Dedifferentiated amniotic fluid mesenchymal stem cell (primary cell): ENCODE measurements at regions not wholly inside any gene's neighbourhood (a gene's known extent, or its start where the extent isn't known, plus 50 kb on each side); places are given as distances from the start of the nearest gene placed in this dataset.

Source experiments
- DNase-seq: peaks from one replicate; pipeline ENCODE4 v3.0.0-alpha.2; 2016; ENCODE audit errors: extremely low spot score

DNA sequence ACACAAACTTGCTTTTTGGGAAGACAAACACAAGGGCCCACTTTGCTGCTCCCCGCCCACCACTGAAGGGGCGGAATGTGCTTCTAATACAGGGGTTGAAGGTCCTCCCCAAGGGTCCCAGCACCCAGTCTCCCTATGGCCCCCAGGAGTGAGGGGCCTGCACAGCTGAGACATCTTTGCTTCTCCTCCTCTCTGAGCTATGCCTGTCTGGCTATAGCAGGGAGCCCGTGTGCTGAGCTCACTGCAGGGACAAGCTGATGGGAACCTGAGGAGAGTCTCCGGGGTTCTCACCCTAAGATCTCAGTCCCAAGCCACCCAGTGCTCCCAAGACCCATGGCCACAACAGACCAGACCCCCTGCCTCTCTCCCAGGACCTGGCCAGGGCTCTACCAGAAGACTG lies 61.1 kb upstream of the ACAN start:
- DNase-seq = no peak

DNA sequence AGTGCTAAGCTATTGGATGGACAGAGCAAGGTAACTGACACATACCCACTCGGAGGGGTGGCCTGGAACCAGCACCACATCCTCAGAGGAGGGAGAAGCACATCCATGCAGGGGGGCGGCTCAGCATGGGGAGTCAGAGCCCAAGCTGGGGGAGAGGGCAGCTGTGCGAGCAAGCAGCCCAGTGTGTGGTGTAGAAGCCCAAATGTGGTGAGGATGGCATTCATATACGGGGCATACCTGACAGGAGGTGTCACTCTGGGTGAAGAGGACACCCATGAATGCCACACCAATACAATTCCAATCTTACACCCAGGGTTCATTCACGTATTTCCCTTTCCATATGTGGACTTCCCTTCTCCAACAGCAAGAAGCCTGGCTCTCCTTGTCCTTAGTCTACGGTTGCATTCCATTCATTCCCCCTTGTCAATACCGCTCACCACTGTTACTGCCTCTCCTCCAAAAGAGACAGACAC lies 58.7 kb upstream of the ACAN start:
- DNase-seq = no peak

DNA sequence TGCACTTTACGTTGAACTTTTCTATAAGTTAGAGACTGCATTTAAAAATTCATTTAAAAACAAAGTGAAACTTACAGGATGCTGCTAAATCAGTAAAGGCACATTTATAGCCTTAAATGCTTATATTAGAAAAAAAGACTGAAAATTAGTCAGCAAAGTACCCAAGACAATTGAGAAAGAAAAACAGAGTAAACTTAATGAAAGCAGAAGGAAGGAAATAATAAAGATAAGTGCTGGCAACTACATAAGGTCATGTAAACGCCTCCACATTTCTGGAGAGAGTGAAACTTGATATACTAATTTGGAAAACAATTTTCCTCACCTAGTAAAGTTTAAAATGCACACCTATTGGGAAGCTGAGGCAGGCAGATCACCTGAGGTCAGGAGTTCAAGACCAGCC lies 58.2 kb upstream of the ACAN start:
- no peak for DNase-seq

DNA sequence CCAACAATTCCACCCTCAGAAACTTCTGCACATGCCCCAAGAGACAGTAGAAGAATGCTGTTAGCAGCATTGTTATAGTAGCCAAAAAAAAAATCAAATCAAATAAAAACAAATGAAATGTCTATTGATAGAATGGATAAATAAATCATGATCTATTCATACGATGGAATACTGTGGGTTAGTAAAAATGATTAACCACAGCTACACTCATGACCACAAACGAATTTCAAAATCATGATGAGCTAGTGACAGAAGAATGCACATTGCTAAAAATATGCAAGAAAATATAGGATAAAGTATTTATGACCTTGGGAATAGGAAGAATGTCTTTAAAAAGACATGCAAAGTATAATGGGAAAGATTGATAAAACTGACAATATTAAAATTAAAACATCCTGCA lies 57.5 kb upstream of the ACAN start:
- peak; percentile 63 for DNase-seq

DNA sequence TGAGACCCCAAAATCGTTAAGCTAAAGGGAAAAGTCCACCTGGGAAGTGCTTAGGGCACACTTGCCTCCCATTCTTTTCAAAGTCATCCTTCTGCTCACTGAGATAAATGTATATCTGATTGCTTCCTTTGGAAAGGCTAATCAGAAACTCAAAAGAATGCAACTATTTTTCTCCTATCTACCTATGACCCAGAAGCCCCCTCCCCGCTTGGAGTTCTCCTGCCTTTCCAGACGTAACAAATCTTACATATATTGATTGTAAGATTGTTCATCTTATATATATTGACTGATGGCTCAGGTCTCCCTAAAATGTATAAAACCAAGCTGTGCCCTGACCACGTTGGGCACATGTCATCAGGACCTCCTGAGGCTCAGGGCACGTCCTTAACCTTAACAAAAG lies 56.8 kb upstream of the ACAN start:
- DNase-seq = no peak

DNA sequence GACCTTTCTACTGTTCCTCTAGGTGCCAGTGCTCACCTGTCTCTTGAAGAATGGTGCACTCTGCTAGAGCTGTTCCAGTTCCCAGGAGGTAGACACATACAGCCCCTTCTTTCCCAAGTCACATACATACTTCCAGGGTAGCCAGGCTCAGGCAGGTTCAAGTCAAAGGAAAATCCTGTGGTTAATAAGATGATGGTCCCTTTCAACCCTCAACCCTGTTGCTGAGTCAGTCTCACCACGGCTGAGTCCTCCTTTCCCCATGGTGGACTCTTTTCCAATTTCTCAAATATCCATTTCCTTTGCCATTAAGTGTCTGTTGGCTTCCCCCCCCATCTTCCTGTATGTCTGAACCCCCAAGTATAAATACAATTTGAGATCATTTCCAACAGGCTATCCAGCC lies 56.1 kb upstream of the ACAN start:
- no peak for DNase-seq

DNA sequence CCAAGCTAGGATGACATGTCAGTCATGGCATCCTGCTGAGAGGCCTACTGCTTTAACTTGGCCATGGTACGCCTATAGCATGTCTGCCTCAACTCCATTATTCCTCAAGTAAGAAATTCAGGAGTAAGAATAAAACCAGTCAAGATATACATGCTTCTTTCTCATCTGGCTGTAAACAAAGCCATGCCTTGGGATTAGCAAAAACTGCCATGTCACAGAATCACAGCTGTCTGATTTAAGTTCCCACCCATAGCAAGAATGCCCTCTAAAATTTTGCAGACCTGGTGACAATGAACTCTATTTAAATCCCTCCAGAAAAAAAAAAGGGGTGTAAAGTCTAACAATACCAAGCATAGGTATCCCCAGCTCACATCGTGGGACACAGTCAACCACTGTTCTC lies 55.6 kb upstream of the ACAN start:
- no peak for DNase-seq

DNA sequence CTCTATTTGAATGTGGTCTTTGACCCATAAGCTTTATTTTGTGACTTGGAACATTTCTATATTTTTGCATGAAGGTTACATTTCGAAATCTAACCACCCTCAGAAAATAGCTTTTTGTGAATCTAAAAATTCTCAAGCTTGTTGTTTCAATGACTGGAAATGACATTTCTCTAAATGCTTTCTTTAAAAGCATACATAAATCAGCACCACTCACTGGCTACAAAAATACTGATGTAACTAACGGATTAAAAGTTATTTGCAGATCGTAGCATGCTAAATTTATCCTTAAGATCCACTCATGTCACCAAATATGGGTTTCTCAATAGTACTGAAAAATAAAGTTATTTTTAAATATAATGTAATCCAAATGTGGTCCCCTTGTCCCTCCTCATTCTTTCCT lies 55.2 kb upstream of the ACAN start:
- no peak for DNase-seq

DNA sequence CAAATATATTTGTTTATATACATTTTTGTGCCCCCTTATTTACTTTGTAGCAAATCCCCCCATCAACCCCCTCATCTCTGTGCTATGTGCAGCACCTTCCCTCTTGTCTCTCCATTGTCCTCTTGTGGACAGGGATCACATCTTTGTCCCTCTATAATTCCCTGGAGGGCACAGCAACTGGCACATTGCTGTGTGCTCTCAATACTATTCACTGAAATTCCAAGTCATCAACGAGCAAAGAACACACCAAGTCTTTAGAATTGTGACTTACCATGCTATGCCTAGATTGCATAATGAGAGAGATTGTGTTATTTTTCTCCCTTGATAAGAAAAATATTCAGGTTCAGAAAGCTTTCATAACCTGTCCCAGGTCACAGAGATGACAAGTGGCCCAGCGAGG lies 54.6 kb upstream of the ACAN start:
- DNase-seq = no peak

DNA sequence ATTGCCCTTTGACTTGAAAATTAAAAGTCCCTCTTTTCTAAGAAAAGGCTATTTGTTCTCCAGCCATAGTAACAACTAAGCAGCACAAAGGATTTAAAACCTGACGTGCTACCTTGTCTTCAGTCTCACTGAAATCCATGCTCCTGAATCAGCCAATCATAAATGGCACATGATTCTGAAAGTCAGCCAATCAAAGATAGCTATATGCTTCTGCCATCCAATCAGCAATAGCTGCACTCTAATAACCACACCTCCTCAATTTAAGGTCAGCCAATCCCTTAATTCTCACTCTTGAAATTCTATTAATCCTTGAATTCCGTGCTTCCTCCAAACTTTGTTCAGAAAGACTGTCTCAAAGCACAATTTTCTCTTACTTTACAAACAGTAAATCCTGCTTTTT lies 53.5 kb upstream of the ACAN start:
- DNase-seq = no peak

DNA sequence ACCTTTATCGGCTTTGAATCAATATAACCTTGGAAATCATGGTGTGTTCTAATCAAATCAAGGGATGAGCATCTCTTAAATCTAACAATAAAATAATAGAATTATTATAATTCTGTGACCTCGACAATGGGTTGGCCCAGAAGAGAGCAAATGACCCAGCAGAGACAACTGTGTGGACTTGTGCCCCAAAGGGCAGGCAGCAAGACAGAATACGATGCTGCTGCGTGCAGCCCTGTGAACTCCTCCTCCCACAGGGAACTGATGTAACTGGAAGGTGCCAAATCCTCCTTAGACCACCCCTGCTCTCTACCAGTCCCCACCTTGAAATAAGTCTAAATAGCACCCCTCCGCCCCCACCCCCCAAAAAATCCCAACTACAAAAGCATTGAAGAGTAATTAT lies 50.7 kb upstream of the ACAN start:
- no peak for DNase-seq

DNA sequence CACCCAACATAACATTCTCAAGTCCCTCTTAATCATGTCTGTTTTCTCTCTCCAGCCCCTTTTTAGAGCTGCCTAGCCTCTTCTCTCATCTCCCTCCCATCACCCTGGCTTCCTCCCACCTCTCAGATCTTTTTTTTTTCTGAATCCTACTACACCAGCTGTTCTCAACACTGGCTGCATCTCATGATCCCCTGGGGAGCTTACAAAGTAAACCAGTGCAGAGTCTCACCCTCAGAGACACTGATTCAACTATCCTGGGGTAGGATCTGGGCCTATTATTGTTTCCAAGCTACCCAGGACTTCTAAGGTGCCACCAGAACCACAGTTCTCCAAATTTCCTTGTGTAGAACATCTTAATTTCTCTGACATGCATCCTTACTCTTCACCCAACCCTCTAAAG lies 50.3 kb upstream of the ACAN start:
- DNase-seq = no peak
